ENCODE measurements at regions not wholly inside any gene's neighbourhood (a gene's known extent, or its start where the extent isn't known, plus 50 kb on each side); places are given as distances from the start of the nearest gene placed in this dataset.

DNA sequence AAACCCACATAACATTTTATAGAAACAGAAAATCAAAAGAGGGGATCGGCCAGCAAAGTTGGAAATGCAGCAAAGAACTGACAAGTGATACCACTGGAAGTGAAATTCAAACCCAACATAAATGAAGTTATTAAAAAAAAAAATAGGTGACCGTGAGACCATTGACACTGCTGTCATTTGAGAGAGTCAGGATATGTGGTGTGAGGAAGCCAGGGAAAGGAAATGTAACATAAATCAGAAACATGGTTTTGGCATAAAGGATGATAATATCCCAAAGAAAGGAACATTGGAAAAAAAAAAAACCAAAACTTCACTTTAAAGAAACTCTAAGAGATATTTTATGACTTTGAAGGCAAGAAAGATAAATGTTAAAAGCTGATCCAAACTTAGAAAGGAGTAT, 312.4 kb upstream of the PIK3R1 start:
- no peaks in the 10 kb centered on the region for H3K9me3 Mint-ChIP-seq
- no peak for ATAC-seq
- ChIA-PET POLR2A (no interaction called here), CTCF (no interaction called here)
- H3K4me1 Mint-ChIP-seq: no peaks in the 10 kb centered on the region
- H3K27me3 Mint-ChIP-seq (ENCODE audit: low read depth): no peaks in the 10 kb centered on the region
- DNase-seq (ENCODE audit: low spot score): no peak
- H3K36me3 Mint-ChIP-seq: no peaks in the 10 kb centered on the region
- H3K4me3 Mint-ChIP-seq: no peak overlapping the region
- no peak overlapping the region for H3K27ac Mint-ChIP-seq
- TF ChIP-seq ZNF512 (CRISPR knock-in tag; IDR thresholded peaks at IDR 0.05; ENCODE audit: borderline replicate concordance) (no peak), ZNF416 (CRISPR knock-in tag; IDR thresholded peaks at IDR 0.05) (no peak), TEAD4 (CRISPR knock-in tag; IDR thresholded peaks at IDR 0.05) (no peak), ZNF671 (CRISPR knock-in tag; IDR thresholded peaks at IDR 0.05) (no peak), USF1 (CRISPR knock-in tag; IDR thresholded peaks at IDR 0.05) (no peak), SOX15 (CRISPR knock-in tag; IDR thresholded peaks at IDR 0.05) (no peak), SMAD4 (CRISPR knock-in tag; IDR thresholded peaks at IDR 0.05) (no peak), AFF4 (CRISPR knock-in tag; IDR thresholded peaks at IDR 0.05; ENCODE audit: borderline replicate concordance) (no peak), ZNF396 (CRISPR knock-in tag; IDR thresholded peaks at IDR 0.05; ENCODE audit: borderline replicate concordance) (no peak), FOXJ3 (CRISPR knock-in tag; IDR thresholded peaks at IDR 0.05; ENCODE audit: borderline replicate concordance) (no peak), IRF2 (CRISPR knock-in tag; IDR thresholded peaks at IDR 0.05; ENCODE audit: borderline replicate concordance, low read depth) (no peak), NR3C1 (CRISPR knock-in tag; conservative IDR thresholded peaks at IDR 0.05; ENCODE audit: low read depth) (no peak), ZNF138 (CRISPR knock-in tag; conservative IDR thresholded peaks at IDR 0.05) (no peak)
- TF ChIP-seq, protein P1, sequence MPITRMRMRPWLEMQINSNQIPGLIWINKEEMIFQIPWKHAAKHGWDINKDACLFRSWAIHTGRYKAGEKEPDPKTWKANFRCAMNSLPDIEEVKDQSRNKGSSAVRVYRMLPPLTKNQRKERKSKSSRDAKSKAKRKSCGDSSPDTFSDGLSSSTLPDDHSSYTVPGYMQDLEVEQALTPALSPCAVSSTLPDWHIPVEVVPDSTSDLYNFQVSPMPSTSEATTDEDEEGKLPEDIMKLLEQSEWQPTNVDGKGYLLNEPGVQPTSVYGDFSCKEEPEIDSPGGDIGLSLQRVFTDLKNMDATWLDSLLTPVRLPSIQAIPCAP (CRISPR knock-in tag; IDR thresholded peaks at IDR 0.05): no peak
- TF ChIP-seq, protein P2, sequence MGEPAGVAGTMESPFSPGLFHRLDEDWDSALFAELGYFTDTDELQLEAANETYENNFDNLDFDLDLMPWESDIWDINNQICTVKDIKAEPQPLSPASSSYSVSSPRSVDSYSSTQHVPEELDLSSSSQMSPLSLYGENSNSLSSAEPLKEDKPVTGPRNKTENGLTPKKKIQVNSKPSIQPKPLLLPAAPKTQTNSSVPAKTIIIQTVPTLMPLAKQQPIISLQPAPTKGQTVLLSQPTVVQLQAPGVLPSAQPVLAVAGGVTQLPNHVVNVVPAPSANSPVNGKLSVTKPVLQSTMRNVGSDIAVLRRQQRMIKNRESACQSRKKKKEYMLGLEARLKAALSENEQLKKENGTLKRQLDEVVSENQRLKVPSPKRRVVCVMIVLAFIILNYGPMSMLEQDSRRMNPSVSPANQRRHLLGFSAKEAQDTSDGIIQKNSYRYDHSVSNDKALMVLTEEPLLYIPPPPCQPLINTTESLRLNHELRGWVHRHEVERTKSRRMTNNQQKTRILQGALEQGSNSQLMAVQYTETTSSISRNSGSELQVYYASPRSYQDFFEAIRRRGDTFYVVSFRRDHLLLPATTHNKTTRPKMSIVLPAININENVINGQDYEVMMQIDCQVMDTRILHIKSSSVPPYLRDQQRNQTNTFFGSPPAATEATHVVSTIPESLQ (CRISPR knock-in tag; IDR thresholded peaks at IDR 0.05): no peak
- TF ChIP-seq, protein P3, sequence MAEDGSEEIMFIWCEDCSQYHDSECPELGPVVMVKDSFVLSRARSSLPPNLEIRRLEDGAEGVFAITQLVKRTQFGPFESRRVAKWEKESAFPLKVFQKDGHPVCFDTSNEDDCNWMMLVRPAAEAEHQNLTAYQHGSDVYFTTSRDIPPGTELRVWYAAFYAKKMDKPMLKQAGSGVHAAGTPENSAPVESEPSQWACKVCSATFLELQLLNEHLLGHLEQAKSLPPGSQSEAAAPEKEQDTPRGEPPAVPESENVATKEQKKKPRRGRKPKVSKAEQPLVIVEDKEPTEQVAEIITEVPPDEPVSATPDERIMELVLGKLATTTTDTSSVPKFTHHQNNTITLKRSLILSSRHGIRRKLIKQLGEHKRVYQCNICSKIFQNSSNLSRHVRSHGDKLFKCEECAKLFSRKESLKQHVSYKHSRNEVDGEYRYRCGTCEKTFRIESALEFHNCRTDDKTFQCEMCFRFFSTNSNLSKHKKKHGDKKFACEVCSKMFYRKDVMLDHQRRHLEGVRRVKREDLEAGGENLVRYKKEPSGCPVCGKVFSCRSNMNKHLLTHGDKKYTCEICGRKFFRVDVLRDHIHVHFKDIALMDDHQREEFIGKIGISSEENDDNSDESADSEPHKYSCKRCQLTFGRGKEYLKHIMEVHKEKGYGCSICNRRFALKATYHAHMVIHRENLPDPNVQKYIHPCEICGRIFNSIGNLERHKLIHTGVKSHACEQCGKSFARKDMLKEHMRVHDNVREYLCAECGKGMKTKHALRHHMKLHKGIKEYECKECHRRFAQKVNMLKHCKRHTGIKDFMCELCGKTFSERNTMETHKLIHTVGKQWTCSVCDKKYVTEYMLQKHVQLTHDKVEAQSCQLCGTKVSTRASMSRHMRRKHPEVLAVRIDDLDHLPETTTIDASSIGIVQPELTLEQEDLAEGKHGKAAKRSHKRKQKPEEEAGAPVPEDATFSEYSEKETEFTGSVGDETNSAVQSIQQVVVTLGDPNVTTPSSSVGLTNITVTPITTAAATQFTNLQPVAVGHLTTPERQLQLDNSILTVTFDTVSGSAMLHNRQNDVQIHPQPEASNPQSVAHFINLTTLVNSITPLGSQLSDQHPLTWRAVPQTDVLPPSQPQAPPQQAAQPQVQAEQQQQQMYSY (CRISPR knock-in tag; IDR thresholded peaks at IDR 0.05): no peak
- TF ChIP-seq, protein P4, sequence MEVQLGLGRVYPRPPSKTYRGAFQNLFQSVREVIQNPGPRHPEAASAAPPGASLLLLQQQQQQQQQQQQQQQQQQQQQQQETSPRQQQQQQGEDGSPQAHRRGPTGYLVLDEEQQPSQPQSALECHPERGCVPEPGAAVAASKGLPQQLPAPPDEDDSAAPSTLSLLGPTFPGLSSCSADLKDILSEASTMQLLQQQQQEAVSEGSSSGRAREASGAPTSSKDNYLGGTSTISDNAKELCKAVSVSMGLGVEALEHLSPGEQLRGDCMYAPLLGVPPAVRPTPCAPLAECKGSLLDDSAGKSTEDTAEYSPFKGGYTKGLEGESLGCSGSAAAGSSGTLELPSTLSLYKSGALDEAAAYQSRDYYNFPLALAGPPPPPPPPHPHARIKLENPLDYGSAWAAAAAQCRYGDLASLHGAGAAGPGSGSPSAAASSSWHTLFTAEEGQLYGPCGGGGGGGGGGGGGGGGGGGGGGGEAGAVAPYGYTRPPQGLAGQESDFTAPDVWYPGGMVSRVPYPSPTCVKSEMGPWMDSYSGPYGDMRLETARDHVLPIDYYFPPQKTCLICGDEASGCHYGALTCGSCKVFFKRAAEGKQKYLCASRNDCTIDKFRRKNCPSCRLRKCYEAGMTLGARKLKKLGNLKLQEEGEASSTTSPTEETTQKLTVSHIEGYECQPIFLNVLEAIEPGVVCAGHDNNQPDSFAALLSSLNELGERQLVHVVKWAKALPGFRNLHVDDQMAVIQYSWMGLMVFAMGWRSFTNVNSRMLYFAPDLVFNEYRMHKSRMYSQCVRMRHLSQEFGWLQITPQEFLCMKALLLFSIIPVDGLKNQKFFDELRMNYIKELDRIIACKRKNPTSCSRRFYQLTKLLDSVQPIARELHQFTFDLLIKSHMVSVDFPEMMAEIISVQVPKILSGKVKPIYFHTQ (CRISPR knock-in tag; IDR thresholded peaks at IDR 0.05): no peak

Measured in WTC11 (cell line).